ENCODE measurements at regions not wholly inside any gene's neighbourhood (a gene's known extent, or its start where the extent isn't known, plus 50 kb on each side); places are given as distances from the start of the nearest gene placed in this dataset.

GRCh38 chr5:75890546-75890945 is 173.3 kb upstream of the POC5 start:
- Histone ChIP-seq H3K36me3 (no peaks in the 10 kb centered on the region), H3K27ac (replicated peaks) (no peak overlapping the region), H3K27me3 (ENCODE audit: low read depth) (no peaks in the 10 kb centered on the region), H3K4me1 (no peaks in the 10 kb centered on the region), H3K4me3 (no peak overlapping the region), H3K9me3 (replicated peaks) (peaks cover 10% of the 10 kb centered on the region)
- intact Hi-C loops (cut with micrococcal nuclease) = no loop called here
- DNase-seq = no peak
- no peak for TF ChIP-seq CTCF (IDR thresholded peaks at IDR 0.05; ENCODE audit: borderline replicate concordance)

GRCh38 chr5:75886706-75887105 is 169.5 kb upstream of the POC5 start:
- no peak overlapping the region for H3K27ac ChIP-seq (replicated peaks)
- H3K4me1 ChIP-seq = no peaks in the 10 kb centered on the region
- no peaks in the 10 kb centered on the region for H3K36me3 ChIP-seq
- no peaks in the 10 kb centered on the region for H3K27me3 ChIP-seq (ENCODE audit: low read depth)
- intact Hi-C loops (cut with micrococcal nuclease) = no loop called here
- peaks cover 3% of the 10 kb centered on the region for H3K9me3 ChIP-seq (replicated peaks)
- H3K4me3 ChIP-seq = no peak overlapping the region
- DNase-seq = no peak
- TF ChIP-seq CTCF (IDR thresholded peaks at IDR 0.05; ENCODE audit: borderline replicate concordance) = no peak

- DNase-seq = no peak
- H3K27ac ChIP-seq (replicated peaks) = no peak overlapping the region
- H3K4me3 ChIP-seq = no peak overlapping the region
- peak; percentile 10 for TF ChIP-seq CTCF (IDR thresholded peaks at IDR 0.05; ENCODE audit: borderline replicate concordance)
- intact Hi-C loops (cut with micrococcal nuclease) = no loop called here
- no peaks in the 10 kb centered on the region for H3K36me3 ChIP-seq
- no peaks in the 10 kb centered on the region for H3K27me3 ChIP-seq (ENCODE audit: low read depth)
- no peaks in the 10 kb centered on the region for H3K4me1 ChIP-seq
- H3K9me3 ChIP-seq (replicated peaks) = peaks cover 5% of the 10 kb centered on the region
These were observed 168.8 kb upstream of the POC5 start for GRCh38 chr5:75885849-75886596.

GRCh38 chr5:75885321-75885720 is 168.1 kb upstream of the POC5 start:
- DNase-seq = no peak
- intact Hi-C loops (cut with micrococcal nuclease) = no loop called here
- TF ChIP-seq CTCF (IDR thresholded peaks at IDR 0.05; ENCODE audit: borderline replicate concordance) = no peak
- Histone ChIP-seq H3K9me3 (replicated peaks) (peaks cover 12% of the 10 kb centered on the region), H3K27me3 (ENCODE audit: low read depth) (no peaks in the 10 kb centered on the region), H3K4me1 (no peaks in the 10 kb centered on the region), H3K27ac (replicated peaks) (no peak overlapping the region), H3K36me3 (no peaks in the 10 kb centered on the region), H3K4me3 (no peak overlapping the region)

GRCh38 chr5:75869891-75870290 is 152.7 kb upstream of the POC5 start:
- H3K36me3 ChIP-seq = no peaks in the 10 kb centered on the region
- TF ChIP-seq CTCF (IDR thresholded peaks at IDR 0.05; ENCODE audit: borderline replicate concordance) = no peak
- no peaks in the 10 kb centered on the region for H3K4me1 ChIP-seq
- no peak overlapping the region for H3K27ac ChIP-seq (replicated peaks)
- no peak overlapping the region for H3K4me3 ChIP-seq
- DNase-seq = no peak
- peaks cover 12% of the 10 kb centered on the region for H3K9me3 ChIP-seq (replicated peaks)
- intact Hi-C loops (cut with micrococcal nuclease) = no loop called here
- peaks cover 7% of the 10 kb centered on the region for H3K27me3 ChIP-seq (ENCODE audit: low read depth)

Data from left ventricle myocardium inferior (tissue), 1 donor.